Loucy (cell line): ENCODE measurements at regions not wholly inside any gene's neighbourhood (a gene's known extent, or its start where the extent isn't known, plus 50 kb on each side); places are given as distances from the start of the nearest gene placed in this dataset.

Source experiments
- H2AFZ ChIP-seq: fragments of 200-600 bp; sonication (generic); 2 replicates; pipeline ENCODE4 v1.6.0; 2016; ENCODE audit warnings: antibody characterized with exemption, mild to moderate bottlenecking, low read length, moderate library complexity
- H3F3A ChIP-seq: fragments of 200-600 bp; 2 replicates; pipeline ENCODE4 v1.6.0; 2016; ENCODE audit warnings: antibody characterized with exemption, low read depth, mild to moderate bottlenecking
- H3K27me3 ChIP-seq: fragments of 200-600 bp; sonication (generic); 2 replicates; pipeline ENCODE4 v1.6.1; 2014; ENCODE audit warnings: low read length, mild to moderate bottlenecking; ENCODE audit not compliant: insufficient read depth, poor library complexity, severe bottlenecking
- H3K36me3 ChIP-seq: fragments of 200-600 bp; sonication (generic); 2 replicates; pipeline ENCODE4 v1.6.1; 2016; ENCODE audit warnings: low read length; ENCODE audit not compliant: insufficient read depth
- H3K4me1 ChIP-seq: fragments of 200-600 bp; sonication (generic); 2 replicates; pipeline ENCODE4 v1.5.1; 2014; ENCODE audit warnings: low read length, mild to moderate bottlenecking; ENCODE audit not compliant: insufficient read depth, poor library complexity, severe bottlenecking
- H3K4me2 ChIP-seq: fragments of 200-600 bp; sonication (generic); 2 replicates; pipeline ENCODE4 v1.6.0; 2014; ENCODE audit warnings: antibody characterized with exemption, low read length, low read depth, mild to moderate bottlenecking; ENCODE audit not compliant: poor library complexity, severe bottlenecking
- H3K4me3 ChIP-seq: fragments of 200-600 bp; sonication (generic); 2 replicates; pipeline ENCODE4 v1.5.1; 2014; ENCODE audit warnings: low read length, mild to moderate bottlenecking, mixed read lengths; ENCODE audit not compliant: poor library complexity, severe bottlenecking
- H3K79me2 ChIP-seq: fragments of 200-600 bp; sonication (generic); 2 replicates; pipeline ENCODE4 v1.6.1; 2014; ENCODE audit warnings: low read length; ENCODE audit not compliant: insufficient read depth
- H3K9ac ChIP-seq: fragments of 200-600 bp; sonication (generic); 2 replicates; pipeline ENCODE4 v1.6.0; 2014; ENCODE audit warnings: mild to moderate bottlenecking, low read depth, low read length, moderate library complexity; ENCODE audit not compliant: poor library complexity, severe bottlenecking
- H3K9me2 ChIP-seq: fragments of 200-600 bp; sonication (generic); replicated peaks from 2 replicates; pipeline ENCODE4 v1.6.1; 2016; ENCODE audit warnings: low read depth, low read length, mixed read lengths
- H3K9me3 ChIP-seq: fragments of 200-600 bp; sonication (generic); 2 replicates; pipeline ENCODE4 v1.6.1; 2014; ENCODE audit warnings: mild to moderate bottlenecking, antibody characterized with exemption, low read length, low read depth; ENCODE audit not compliant: insufficient read depth
- H4K20me1 ChIP-seq: fragments of 200-600 bp; sonication (generic); 2 replicates; pipeline ENCODE4 v1.6.0; 2014; ENCODE audit warnings: antibody characterized with exemption, low read length, mild to moderate bottlenecking; ENCODE audit not compliant: insufficient read depth, poor library complexity, severe bottlenecking
- EZH2phosphoT487 ChIP-seq: fragments of 200-600 bp; IDR thresholded peaks from 2 replicates; pipeline ENCODE4 v1.6.1; 2018; ENCODE audit warnings: antibody characterized with exemption, mild to moderate bottlenecking, moderate library complexity, borderline replicate concordance
- TF ChIP-seq, protein P1 (sequence below): fragments of 200-600 bp; sonication (generic); conservative IDR thresholded peaks from 2 replicates; pipeline ENCODE4 v1.5.1; 2014; ENCODE audit warnings: mild to moderate bottlenecking, antibody characterized with exemption, low read length

DNA sequence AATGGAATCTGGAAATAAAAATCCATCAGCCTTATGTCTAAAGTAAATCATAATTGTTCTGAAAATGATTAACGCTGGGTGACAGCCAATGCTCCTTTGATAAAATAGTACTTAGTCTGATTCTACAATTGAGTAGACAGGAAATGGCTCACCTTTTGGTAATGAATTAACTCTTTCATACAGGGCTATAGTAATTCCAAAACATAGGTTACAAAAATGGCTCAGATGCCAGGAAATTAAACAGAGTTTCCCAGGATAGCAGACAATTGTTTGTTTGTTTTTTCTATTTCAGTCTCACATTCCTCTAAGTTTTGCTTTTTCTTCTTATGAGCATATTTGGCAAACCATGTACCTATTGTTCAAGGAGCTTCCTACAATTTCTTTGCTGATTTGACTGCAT lies 257.2 kb upstream of the EPHA7 start:
- H3K9me3 ChIP-seq: no peaks in the 10 kb centered on the region
- H3K9me2 ChIP-seq: no peaks in the 10 kb centered on the region
- H3K27me3 ChIP-seq: no peaks in the 10 kb centered on the region
- no peaks in the 10 kb centered on the region for H3K36me3 ChIP-seq
- TF ChIP-seq, protein P1, sequence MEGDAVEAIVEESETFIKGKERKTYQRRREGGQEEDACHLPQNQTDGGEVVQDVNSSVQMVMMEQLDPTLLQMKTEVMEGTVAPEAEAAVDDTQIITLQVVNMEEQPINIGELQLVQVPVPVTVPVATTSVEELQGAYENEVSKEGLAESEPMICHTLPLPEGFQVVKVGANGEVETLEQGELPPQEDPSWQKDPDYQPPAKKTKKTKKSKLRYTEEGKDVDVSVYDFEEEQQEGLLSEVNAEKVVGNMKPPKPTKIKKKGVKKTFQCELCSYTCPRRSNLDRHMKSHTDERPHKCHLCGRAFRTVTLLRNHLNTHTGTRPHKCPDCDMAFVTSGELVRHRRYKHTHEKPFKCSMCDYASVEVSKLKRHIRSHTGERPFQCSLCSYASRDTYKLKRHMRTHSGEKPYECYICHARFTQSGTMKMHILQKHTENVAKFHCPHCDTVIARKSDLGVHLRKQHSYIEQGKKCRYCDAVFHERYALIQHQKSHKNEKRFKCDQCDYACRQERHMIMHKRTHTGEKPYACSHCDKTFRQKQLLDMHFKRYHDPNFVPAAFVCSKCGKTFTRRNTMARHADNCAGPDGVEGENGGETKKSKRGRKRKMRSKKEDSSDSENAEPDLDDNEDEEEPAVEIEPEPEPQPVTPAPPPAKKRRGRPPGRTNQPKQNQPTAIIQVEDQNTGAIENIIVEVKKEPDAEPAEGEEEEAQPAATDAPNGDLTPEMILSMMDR: no peak
- TF ChIP-seq EZH2phosphoT487: no peak
- no peaks in the 10 kb centered on the region for H3K79me2 ChIP-seq
- H3K4me1 ChIP-seq: peaks cover 11% of the 10 kb centered on the region
- no peak overlapping the region for H3K9ac ChIP-seq
- H3K4me2 ChIP-seq: no peak overlapping the region
- H2AFZ ChIP-seq: no peak overlapping the region
- H4K20me1 ChIP-seq: no peaks in the 10 kb centered on the region
- no peaks in the 10 kb centered on the region for H3F3A ChIP-seq
- H3K4me3 ChIP-seq: no peak overlapping the region

DNA sequence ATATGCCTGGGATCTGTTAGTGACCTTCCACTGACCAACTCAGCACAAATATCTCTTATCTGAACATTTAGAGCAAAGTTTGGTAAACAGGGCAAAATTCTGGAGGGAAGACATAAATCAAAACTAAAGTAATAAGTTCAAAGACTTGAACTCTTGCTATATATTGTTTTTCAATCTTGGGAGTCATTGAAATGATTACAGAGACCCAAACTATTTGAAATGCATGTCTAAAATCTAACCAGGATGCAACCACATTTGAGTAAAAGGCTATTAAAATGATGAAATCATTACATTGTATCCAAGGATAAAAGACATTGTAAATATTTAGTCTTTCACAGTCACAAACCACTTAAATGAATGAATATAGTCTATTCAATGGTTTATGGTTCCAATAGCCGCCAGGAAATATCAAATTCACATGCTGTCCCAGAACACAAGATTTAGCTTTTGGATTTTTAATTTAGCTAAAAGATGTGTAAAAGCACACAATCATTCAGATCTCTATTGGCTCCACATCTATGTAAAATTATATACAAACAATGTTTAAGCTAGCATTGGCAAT lies 256.6 kb upstream of the EPHA7 start:
- no peak overlapping the region for H2AFZ ChIP-seq
- H3K9me3 ChIP-seq: no peaks in the 10 kb centered on the region
- H3K27me3 ChIP-seq: no peaks in the 10 kb centered on the region
- no peak overlapping the region for H3K4me3 ChIP-seq
- no peak overlapping the region for H3K9ac ChIP-seq
- TF ChIP-seq, protein P1: no peak
- H3F3A ChIP-seq: no peaks in the 10 kb centered on the region
- H3K4me2 ChIP-seq: no peak overlapping the region
- H4K20me1 ChIP-seq: no peaks in the 10 kb centered on the region
- no peaks in the 10 kb centered on the region for H3K36me3 ChIP-seq
- no peaks in the 10 kb centered on the region for H3K79me2 ChIP-seq
- H3K4me1 ChIP-seq: peaks cover 11% of the 10 kb centered on the region
- H3K9me2 ChIP-seq: no peaks in the 10 kb centered on the region

DNA sequence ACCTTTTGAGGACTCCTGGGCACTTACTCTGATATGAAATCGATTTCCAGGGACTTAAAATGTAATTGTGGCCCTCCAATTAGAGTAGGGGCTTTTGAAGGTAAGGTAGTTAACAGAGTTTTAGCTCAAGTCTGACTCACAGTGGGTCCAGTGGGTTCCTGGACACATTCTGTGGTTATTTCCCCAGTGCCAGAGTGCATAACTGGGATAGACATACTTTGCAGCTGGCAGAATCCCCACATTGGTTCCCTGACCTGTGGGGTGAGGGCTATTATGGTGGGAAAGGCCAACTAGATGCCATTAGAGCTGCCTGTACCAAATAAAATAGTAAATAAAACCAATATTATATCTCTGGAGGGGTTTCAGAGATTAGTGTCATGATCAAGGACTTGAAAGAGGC lies 243.8 kb upstream of the EPHA7 start:
- no peak overlapping the region for H3K4me2 ChIP-seq
- TF ChIP-seq, protein P1: no peak
- TF ChIP-seq EZH2phosphoT487: no peak
- H3F3A ChIP-seq: no peaks in the 10 kb centered on the region
- H3K9me2 ChIP-seq: no peaks in the 10 kb centered on the region
- no peaks in the 10 kb centered on the region for H3K27me3 ChIP-seq
- H3K4me3 ChIP-seq: no peak overlapping the region
- H2AFZ ChIP-seq: no peak overlapping the region
- H3K4me1 ChIP-seq: no peaks in the 10 kb centered on the region
- no peaks in the 10 kb centered on the region for H4K20me1 ChIP-seq
- H3K9me3 ChIP-seq: no peaks in the 10 kb centered on the region
- H3K36me3 ChIP-seq: no peaks in the 10 kb centered on the region
- no peak overlapping the region for H3K9ac ChIP-seq
- no peaks in the 10 kb centered on the region for H3K79me2 ChIP-seq
